ENCODE measurements at regions not wholly inside any gene's neighbourhood (a gene's known extent, or its start where the extent isn't known, plus 50 kb on each side); places are given as distances from the start of the nearest gene placed in this dataset.

GRCh38 chr1:194447636-194448035 lies 1261.2 kb upstream of the B3GALT2 start:
- no peak for TF ChIP-seq CTCF (IDR thresholded peaks at IDR 0.05; ENCODE audit: insufficient read depth, low read length)
- H3K4me3 ChIP-seq (ENCODE audit: low read depth, low read length): no peak overlapping the region
- DNase-seq (ENCODE audit: low read depth): no peak

GRCh38 chr1:194445244-194445643 lies 1258.8 kb upstream of the B3GALT2 start:
- no peak for TF ChIP-seq CTCF (IDR thresholded peaks at IDR 0.05; ENCODE audit: insufficient read depth, low read length)
- H3K4me3 ChIP-seq (ENCODE audit: low read depth, low read length): no peak overlapping the region
- no peak for DNase-seq (ENCODE audit: low read depth)

GRCh38 chr1:194442901-194443575 lies 1256.6 kb upstream of the B3GALT2 start:
- no peak for DNase-seq (ENCODE audit: low read depth)
- no peak overlapping the region for H3K4me3 ChIP-seq (ENCODE audit: low read depth, low read length)
- no peak for TF ChIP-seq CTCF (IDR thresholded peaks at IDR 0.05; ENCODE audit: insufficient read depth, low read length)

GRCh38 chr1:194437135-194437534 lies 1250.7 kb upstream of the B3GALT2 start:
- no peak for DNase-seq (ENCODE audit: low read depth)
- no peak for TF ChIP-seq CTCF (IDR thresholded peaks at IDR 0.05; ENCODE audit: insufficient read depth, low read length)
- no peak overlapping the region for H3K4me3 ChIP-seq (ENCODE audit: low read depth, low read length)

GRCh38 chr1:194431121-194431520 lies 1244.7 kb upstream of the B3GALT2 start:
- TF ChIP-seq CTCF (IDR thresholded peaks at IDR 0.05; ENCODE audit: insufficient read depth, low read length): no peak
- no peak overlapping the region for H3K4me3 ChIP-seq (ENCODE audit: low read depth, low read length)
- no peak for DNase-seq (ENCODE audit: low read depth)

GRCh38 chr1:194420706-194421105 lies 1234.3 kb upstream of the B3GALT2 start:
- H3K4me3 ChIP-seq (ENCODE audit: low read depth, low read length): no peak overlapping the region
- DNase-seq (ENCODE audit: low read depth): no peak
- no peak for TF ChIP-seq CTCF (IDR thresholded peaks at IDR 0.05; ENCODE audit: insufficient read depth, low read length)

GRCh38 chr1:194419721-194420120 lies 1233.3 kb upstream of the B3GALT2 start:
- DNase-seq (ENCODE audit: low read depth): no peak
- TF ChIP-seq CTCF (IDR thresholded peaks at IDR 0.05; ENCODE audit: insufficient read depth, low read length): no peak
- H3K4me3 ChIP-seq (ENCODE audit: low read depth, low read length): no peak overlapping the region
